Smooth muscle cell of the brain vasculature (primary cell): ENCODE measurements at regions not wholly inside any gene's neighbourhood (a gene's known extent, or its start where the extent isn't known, plus 50 kb on each side); places are given as distances from the start of the nearest gene placed in this dataset.
"Not testable (repeated sequence)": the region's sequence is repeated elsewhere in the genome, so short reads cannot be mapped to it uniquely, and the experiment has no call there.

Experiments
- DNase-seq: peaks from one replicate; pipeline ENCODE4 v3.0.0-alpha.2; 2012; ENCODE audit warnings: low read depth, low spot score

DNA sequence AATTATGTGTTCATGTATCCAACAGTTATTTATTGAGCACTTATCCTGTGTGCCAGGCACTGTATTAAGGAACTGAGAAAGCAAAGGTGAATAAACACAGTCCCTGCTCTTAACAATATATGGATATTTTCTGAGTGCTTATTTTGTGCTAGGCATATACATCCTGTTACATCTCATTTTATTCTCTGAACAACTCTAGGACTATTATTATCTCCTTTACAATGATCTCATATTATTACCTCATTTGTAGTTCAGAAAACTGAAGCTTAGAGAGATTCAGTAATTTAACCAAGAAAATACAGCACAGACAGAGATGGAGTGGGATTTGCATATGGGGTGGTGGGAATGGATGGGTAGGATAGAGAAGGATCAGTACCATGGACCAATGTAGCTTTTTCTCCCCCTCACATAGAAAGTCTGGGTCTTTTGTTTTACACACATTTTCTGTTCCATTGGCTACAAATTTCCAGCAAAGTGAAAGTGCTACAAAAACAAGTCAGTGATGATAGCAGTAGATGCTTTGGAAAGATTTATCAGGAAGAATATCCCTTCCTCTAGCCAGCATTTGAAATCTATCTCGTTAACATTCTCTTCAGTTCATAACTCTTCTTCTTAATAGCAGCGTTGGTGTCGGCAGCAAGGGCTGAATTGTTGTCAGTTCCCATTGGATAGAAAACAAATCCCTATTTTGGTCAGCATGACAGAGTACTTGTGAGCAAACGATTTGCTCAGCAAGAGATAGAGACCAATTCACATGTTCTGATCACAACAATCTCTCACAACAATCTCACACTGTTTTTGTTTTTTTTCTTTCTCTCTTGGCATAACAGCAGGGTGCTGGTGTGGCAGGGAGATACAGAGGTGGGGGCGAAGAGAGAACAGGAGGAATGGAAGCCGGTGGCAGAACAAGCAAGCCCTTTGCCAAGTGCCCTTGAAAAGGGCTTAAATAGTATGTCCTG, 102.2 kb upstream of the KCTD1 start:
- DNase-seq: no peak

DNA sequence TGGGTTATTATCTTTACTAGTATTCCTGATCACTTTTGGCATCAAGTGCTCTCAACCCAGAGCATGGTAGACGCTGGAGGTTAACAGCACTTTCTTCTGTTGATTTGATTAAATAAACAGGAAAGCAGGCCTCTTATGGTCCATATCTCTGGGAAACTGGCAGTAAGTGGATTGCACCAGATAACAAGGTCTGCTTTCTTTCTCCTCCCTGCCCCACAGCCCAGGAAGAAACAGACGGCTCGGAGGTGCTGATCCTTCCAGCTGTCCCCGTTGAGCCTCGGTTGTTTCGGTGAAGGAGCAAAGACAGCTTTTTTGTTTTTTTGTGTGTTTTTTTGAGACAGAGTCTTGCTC, 100.8 kb upstream of the KCTD1 start:
- no peak for DNase-seq

DNA sequence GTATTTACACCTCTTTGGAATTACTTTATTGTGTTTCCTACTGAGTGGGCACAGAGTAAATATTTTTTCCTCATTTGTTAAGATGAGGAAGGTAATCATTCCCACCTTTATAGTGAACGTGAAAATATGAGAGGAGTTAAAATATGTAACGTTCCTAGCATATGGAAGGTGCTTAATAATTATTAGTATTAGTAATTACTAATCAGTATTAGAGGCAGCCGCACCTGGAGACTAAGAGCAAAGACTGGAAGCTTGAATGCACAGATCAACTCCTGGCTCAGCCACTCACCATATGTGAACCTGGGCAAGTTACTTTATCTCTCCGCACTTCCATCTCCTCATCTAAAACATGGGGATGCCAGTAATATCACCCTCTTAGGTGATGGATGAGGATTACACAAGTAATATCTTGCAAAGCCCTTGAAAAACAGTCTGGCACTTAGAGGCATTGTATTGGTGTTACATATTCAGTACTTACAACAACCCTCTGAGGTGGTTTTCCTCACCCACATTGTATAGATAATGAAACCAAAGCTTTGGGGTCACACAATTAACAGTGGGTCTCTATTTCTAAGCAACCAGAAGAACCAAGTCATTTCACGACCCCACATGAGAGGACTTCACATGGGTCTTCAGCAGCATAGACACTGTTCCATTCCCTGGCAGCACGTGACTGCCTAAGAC, 100.3 kb upstream of the KCTD1 start:
- DNase-seq: no peak

GRCh38 chr18:26646901-26647300, 98.5 kb upstream of the KCTD1 start:
- DNase-seq: no peak

GRCh38 chr18:26642440-26643348, 94.3 kb upstream of the KCTD1 start:
- DNase-seq: no peak

DNA sequence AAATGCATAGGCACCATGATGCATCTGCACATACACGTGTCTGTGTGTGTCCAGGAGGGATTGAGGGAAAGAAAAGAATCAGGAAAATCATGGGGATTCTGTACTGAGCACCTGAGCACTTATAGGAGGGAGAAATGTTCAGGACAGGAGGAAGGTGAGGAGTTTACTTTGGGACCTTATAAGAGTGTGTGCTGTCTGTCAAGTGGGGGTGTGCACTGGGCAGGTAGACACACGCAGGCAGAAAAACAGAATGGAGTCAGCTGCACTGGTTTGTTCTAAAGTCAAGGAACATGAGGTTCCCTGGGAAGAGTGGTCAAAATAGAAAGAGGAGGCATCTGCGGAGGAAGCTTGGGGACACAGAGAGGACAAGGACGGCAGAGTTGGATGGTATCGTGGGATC, 92.2 kb upstream of the KCTD1 start:
- no peak for DNase-seq

- no peak for DNase-seq
These were observed 90.8 kb upstream of the KCTD1 start for GRCh38 chr18:26639149-26639548.

DNA sequence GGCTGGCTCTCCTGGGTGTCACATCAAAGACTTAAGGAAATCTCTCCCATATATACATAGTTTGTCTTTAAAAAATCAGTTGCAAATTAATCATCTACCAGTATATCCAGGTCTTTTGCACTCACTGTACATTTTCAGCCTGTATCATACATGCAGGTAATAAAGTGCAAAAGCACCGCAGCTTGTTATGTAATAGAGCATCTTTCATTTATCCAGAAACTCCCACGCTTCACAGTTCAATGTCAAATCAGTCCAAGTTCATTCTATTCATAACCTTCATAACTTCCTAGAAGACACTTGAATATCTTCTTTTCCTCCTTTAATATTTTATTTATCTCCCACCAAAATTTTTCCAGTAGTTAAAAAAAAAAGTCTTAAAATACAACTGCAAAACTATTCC, 89.6 kb upstream of the KCTD1 start:
- no peak for DNase-seq

- DNase-seq: no peak
These were observed 89.0 kb upstream of the KCTD1 start for GRCh38 chr18:26637324-26637723.

DNA sequence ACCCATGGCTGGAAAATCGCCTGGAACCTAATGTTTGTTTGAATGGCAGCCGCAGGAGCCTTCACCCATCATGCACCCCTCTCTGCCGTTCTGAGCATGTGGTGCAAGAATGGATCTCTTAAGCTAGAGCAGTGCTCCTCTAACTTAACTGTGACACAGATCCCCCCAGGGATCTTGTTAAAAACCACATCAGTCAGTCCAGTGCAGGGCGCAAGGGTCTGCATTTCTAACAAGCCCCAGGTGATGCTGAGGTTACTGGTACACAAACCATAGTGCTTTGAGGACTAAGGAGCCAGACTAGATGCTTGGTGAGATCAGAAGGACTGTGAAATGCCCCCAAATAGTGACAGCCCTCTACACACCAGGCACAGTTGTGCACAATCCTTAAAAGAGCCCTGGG, 87.1 kb upstream of the KCTD1 start:
- no peak for DNase-seq

GRCh38 chr18:26634631-26635030, 86.3 kb upstream of the KCTD1 start:
- DNase-seq: no peak

- DNase-seq: no peak
These were observed 82.8 kb upstream of the KCTD1 start for GRCh38 chr18:26631135-26631534.

GRCh38 chr18:26630596-26630995, 82.2 kb upstream of the KCTD1 start:
- DNase-seq: no peak

GRCh38 chr18:26628017-26628416, 79.7 kb upstream of the KCTD1 start:
- DNase-seq: no peak

- no peak for DNase-seq
These were observed 76.1 kb upstream of the KCTD1 start for GRCh38 chr18:26624443-26624842.

GRCh38 chr18:26623314-26623713, 75.0 kb upstream of the KCTD1 start:
- not testable (repeated sequence) for DNase-seq

DNA sequence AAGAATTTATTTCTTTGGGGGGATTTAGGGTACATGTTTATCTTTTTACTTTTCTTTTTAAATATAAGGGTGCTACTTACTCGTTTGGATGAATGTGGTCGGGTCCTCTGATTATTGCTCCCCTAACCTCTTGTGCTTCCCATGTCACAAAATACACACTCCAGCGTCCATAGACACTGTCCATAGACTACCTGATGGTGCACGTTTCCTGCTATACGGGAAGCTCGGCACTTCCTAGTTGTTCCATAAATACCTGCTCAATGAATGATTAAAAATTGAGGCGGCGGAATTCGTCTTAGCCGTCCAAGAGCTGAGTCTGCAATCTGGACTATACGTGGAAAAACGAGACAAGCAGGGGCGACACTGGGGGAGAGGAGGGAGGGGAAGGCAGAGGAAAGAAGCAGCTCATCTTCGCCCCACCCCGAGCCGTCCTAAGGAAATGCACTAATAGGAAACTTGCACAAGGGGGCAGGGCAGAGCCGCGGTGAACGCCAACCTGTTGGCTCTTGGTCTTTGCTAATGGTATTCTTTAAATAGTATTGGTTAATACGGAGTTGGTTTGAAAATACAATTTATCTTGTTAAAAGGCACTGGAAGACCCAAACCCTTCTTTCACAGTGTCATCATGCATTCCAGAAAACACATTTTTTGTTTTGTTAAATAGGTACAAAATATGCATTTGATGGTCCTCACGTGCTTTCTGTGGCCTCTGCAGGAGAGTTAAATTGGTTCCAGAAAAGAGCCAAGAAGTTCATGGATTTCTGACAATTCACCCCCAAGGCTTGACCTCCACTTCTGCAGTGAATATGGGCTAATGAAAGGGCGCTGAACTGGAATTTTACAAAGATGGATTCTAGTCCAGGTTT, 73.0 kb upstream of the KCTD1 start:
- DNase-seq: peak; percentile 12

GRCh38 chr18:26619350-26619749, 71.0 kb upstream of the KCTD1 start:
- no peak for DNase-seq

- DNase-seq: no peak
These were observed 69.8 kb upstream of the KCTD1 start for GRCh38 chr18:26618135-26618534.

- peak; percentile 46 for DNase-seq
These were observed 68.8 kb upstream of the KCTD1 start for GRCh38 chr18:26617151-26617554.

- no peak for DNase-seq
These were observed 66.0 kb upstream of the KCTD1 start for GRCh38 chr18:26614374-26614773.
